GM12874 (cell line): ENCODE measurements at regions not wholly inside any gene's neighbourhood (a gene's known extent, or its start where the extent isn't known, plus 50 kb on each side); places are given as distances from the start of the nearest gene placed in this dataset.

Experiments used
- CTCF ChIP-seq: IDR thresholded peaks from 2 replicates; pipeline ENCODE4 v1.5.1; 2011; ENCODE audit warnings: low read depth, mild to moderate bottlenecking, control low read depth, low read length, moderate library complexity; ENCODE audit not compliant: insufficient read depth

GRCh38 chr7:142698429-142698828 lies 50.8 kb upstream of the PRSS1 start:
- no peak for TF ChIP-seq CTCF

DNA sequence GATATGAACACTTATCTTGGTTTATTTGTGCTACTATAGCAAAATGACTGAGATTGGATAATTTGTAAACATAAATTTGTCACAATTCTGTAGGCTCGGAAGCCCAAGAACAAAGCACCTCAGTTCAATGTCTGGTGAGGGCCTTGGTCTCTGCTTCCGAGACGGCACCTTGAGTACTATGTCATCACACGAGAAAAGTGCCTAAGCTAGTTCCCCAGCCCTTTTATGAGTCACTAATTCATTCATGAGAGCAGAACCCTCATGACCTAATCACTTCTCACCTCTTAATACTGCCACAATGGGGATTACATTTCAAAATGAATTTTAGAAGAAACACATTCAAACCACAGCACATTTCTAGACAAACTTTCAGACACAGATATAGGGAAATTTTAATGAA lies 52.0 kb upstream of the PRSS1 start:
- no peak for TF ChIP-seq CTCF

- no peak for TF ChIP-seq CTCF
Observed at GRCh38 chr7:142696456-142697179, 52.7 kb upstream of the PRSS1 start.

- no peak for TF ChIP-seq CTCF
Observed at GRCh38 chr7:142693911-142694310, 55.4 kb upstream of the PRSS1 start.

GRCh38 chr7:142690554-142691182 lies 58.6 kb upstream of the PRSS1 start:
- no peak for TF ChIP-seq CTCF

DNA sequence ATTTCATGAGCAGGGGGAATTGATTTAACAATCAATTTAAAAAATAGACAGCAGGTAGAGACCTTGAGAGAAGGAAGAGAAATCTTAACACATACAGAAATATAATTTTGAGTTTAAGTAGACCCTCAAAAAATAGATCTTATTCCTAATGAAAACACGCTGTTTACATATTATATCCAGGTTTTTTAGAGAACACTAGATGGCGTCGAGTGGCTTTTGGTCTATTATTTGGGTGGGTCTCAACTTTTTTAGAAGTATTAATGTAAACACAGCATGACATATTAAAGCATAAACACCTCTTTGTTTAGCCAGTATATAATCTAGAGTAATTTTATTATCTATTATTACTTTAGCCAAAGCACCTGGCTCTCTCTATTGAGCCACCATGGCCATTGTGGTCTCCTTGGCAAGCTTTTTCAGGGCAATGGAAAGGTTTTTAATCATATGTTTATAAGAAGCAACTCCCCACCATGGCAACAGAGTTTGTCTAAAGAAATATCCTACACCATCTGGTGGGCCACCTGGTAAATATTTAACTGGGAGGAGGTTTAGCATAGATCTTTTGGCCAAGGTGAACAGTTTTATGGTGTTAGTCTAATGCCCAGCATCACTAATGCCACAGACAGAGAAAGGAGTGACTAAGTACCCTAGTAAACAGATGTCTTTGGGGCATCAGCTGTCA lies 59.7 kb upstream of the PRSS1 start:
- no peak for TF ChIP-seq CTCF

DNA sequence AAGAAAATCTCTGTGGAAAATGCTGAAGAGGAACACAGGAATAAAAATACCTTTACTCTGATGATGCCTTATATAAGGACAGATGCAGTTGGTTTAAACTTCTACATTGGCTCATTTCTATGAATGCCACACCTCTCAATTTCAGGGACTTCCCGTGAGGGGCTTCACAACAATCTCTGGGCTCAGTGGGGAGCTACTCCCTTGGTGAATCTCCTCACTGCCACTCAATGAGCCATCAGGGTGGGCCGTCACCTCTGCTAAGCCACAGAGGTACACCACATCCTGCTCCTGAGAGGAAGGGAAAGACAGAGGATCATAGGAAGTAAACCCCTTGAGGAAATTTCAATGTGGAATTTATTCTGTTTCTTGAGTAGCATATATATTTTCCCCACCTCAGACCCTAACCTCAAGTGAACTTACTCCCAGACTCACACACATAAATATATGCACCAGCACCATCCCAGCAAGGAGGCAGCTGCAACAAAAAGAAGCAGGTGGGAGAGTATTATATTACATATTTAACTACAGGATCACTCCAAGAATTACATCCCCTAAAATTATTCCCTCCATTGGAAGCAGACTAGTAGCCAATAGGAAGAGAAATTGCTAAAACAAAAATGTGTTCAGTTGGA lies 63.3 kb upstream of the PRSS1 start:
- TF ChIP-seq CTCF: no peak
